HG03469 (cell line): ENCODE measurements at regions not wholly inside any gene's neighbourhood (a gene's known extent, or its start where the extent isn't known, plus 50 kb on each side); places are given as distances from the start of the nearest gene placed in this dataset.
"Not testable (repeated sequence)": the region's sequence is repeated elsewhere in the genome, so short reads cannot be mapped to it uniquely, and the experiment has no call there.

Experiments
- ATAC-seq: cut with Tn5 transposase; IDR thresholded peaks from one replicate; pipeline ENCODE4 v1.9.1; 2021; ENCODE audit warnings: mild to moderate bottlenecking, moderate library complexity, moderate number of reproducible peaks; ENCODE audit not compliant: unreplicated experiment

- not testable (repeated sequence) for ATAC-seq
Measured at GRCh38 chr6:75031102-75031501, 174.8 kb downstream of the COL12A1 start.

DNA sequence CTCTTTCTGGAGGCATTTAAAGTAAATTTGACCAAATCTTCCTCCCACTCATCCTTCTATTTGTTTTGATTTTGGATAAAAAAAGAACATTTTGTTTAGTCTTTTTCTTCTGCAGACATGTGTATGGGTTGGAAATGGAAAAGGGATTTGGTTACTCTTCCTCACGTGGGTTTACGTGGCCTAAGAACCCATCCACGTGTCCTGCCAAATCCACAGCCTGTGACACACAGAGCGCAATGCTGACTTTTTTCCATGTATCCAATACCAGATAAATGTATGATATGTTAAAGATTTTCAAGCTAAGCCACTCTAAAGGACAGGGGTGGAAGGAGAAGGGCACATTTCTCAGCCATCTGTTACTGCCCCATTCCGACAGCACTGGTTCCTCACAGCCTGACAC, 176.5 kb downstream of the COL12A1 start:
- ATAC-seq = no peak

GRCh38 chr6:75025371-75025770, 180.5 kb downstream of the COL12A1 start:
- ATAC-seq = no peak

DNA sequence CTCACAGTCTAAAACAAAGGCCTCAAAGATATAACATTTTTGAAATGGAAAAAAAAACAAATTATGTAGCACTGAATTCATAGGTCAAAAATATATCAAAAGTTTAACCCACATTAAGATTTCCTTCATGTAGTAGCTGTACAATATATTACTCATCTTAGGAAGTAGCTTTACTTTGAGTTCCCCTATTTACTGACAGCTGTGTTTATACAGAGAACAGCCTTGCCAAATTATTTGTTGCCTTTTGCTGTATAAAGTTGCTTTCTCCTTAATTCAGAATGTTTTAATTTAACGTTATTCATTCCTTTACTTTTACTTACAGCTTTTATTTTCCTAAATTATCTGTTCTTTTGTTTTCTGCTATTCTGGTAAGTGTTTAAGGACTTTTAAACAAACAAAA, 181.0 kb downstream of the COL12A1 start:
- no peak for ATAC-seq

GRCh38 chr6:75023634-75024033, 182.2 kb downstream of the COL12A1 start:
- ATAC-seq = no peak

- no peak for ATAC-seq
Measured at GRCh38 chr6:75020971-75021370, 184.9 kb downstream of the COL12A1 start.

DNA sequence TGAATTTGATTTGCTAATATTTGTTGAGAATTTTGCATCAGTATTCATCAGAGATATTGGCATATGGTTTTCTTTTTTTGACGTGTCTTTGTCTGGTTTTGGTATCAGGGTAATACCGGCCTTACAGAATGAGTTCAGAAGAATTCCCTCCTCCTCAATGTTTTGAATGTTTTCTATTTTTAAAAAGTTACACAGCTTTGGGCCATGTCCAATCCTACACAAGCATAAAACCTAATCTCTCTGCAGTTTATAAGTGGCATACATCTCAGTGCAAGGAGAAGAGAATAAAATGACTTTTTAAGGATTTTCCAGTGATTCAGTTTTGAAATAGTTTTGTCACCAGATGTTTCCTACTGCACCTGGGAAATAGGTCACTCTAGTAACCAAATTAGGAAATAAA, 185.5 kb downstream of the COL12A1 start:
- ATAC-seq = no peak

DNA sequence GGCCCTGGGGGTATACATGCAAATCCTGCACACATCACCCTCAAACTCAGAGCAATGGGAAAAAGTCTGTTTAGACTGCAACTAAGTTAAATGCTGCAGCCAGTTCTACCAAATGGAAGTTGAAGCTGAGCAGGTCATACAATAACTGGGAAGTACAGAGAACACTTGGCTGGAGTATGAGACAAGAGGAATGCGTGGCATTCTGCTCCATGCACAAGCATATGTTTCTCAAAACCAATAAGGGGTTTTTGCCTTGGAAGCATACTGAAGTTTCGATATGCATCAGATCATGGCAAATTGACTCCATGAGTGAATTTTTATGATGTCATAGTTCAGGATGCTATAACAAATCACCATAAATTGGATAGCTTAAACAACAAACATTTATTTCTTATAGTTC, 193.8 kb downstream of the COL12A1 start:
- no peak for ATAC-seq

DNA sequence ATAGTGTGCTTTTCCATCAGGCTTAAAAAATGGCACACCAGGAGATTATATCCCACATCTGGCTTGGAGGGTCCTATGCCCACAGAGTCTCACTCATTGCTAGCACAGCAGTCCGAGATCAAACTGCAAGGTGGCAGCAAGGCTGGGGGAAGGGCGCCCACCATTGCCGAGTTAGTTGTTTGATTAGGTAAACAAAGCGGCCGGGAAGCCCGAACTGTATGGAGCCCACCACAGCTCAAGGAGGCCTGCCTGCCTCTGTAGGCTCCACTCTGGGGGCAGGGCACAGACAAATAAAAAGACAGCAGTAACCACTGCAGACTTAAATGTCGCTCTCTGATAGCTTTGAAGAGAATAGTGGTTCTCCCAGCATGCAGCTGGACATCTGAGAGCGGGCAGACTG, 201.9 kb downstream of the COL12A1 start:
- not testable (repeated sequence) for ATAC-seq

DNA sequence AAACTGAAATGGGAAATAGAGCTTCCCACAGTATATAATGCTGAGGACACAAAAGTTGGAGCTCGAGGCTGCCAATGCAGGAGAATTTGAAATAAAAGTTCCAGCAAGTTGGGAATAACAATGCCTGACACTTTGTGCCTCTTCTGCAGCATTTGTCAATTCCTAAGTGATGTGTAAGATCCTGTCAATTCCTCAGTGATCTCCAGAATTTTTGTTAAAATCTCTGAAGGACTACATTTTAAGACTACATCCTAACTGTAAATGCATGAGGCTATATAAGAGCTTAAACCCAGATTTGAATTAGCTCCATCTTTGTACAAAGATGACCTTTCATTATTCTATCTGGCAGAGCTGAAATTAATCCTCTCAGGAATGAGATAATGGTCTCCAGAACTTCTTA, 208.2 kb downstream of the COL12A1 start:
- no peak for ATAC-seq

GRCh38 chr6:74993136-74993535, 212.7 kb downstream of the COL12A1 start:
- ATAC-seq = no peak

- ATAC-seq = no peak
Measured at GRCh38 chr6:74991573-74992332, 214.1 kb downstream of the COL12A1 start.

DNA sequence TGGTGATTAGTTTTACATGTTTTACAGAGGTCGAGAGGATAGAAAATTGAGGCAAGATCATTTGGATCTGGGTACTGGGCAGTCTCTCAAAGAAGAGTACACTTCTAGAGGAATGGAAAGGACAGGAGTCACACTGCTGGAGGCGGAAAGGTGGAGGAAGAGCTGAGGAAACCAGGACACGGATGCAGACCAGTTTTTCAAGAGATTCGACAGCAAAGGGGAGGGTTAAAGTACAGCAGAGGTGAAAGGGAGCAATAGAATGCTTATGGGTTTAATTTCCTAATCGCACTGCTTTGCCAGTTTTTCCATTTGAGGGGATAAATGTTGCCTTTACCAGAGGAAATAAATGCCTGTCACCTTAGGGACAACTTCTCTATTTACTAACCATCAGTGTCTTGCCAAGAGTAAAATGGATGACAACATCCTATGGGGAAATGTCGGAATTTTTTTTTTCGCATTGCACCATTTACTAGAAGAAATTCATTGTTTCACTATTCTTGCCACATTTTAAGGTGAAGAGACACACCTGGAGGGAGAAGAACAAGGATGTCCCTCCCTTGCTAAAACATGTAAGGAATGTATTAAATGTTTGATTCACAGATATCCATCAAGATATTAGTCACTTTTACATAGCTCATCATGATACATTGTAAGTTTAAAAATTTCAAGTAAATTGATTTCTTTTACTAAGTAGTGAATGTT, 226.6 kb downstream of the COL12A1 start:
- no peak for ATAC-seq

- ATAC-seq = no peak
Measured at GRCh38 chr6:74976701-74977100, 229.2 kb downstream of the COL12A1 start.

- no peak for ATAC-seq
Measured at GRCh38 chr6:74976026-74976425, 229.8 kb downstream of the COL12A1 start.

DNA sequence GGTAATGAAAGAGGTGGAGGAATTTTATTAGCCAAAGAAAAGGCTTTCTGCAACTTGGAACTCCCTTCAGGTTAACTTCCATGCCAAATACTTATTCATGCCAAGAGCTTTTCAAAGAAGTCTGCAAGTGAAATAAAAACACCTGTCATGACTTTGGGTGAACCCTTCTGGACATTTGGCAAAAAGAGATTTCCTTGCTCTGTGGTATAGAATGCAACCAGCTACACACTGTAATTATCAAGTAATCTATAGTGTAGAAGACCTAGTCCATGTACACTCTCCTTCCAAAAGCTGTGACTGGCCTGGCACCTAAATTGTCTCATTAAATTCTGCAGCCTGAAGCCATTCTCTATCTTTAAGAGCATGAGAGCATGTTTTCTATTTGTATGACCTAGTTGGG, 232.3 kb downstream of the COL12A1 start:
- no peak for ATAC-seq

DNA sequence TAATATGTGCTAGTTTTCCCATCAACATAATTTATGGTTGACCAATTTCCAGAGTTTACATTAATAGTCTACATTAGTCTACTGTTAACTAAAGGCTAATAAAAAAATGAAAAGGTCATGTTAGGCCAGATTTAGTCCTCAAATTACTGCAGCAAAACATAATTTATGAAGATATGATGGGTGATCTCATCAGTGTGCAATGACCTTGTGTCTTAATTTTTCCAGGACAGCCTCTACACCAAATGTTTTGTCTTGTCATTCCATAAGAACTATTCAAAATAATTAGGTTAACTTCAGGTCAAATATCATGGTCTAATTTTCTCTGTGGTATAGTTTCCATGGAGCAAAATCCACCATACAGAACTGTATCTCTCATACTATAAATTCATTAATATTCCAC, 234.2 kb downstream of the COL12A1 start:
- no peak for ATAC-seq

DNA sequence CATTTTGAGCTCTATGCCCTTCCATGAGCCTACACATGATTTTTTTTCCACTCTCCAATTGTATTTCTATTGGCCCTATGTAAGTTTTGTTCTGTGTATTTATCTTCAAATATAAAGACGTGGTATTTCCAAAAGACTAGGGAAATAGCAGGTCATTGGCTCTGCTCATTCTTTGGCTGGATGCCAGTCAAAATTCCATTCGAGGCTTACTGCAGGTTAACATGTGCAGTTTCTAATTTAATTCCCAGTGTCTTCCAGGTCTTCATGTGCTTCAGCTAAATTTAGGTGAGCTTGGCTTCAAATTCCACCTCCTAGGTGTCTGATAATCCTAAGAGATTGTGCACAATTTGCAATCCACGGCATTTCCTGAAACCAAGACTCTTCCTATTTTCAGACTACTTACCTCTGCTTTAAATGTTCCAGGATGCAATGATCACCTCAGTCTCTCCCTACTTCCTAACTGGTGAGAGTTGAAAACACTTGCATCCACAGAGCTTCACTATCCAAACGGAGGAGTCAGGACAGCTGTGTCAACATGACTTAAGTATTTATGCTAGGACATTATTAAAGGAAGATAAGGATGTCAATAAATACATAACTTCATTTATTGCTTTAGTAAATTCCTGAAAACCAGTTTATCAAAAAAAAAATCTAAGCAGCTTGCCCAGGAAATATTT, 236.1 kb downstream of the COL12A1 start:
- ATAC-seq = no peak

DNA sequence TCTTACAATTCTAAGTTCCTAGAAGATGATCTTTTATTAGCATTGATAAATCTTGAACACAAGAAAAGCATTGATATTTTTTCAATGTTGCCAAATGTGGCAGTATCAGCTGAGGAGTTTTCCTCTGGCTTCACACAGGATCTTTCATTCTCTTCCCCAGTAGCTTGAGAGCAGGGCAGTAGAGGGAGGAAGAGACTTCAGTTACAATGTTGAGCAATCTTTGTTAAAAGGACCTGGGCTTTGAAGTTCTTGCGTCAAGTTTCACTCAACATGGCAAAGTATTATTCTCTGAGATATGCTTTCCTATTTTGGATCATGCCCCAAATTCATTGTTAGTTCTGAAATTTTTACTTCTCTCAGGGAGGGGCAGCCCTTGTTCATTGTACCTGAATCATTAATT, 238.0 kb downstream of the COL12A1 start:
- no peak for ATAC-seq

DNA sequence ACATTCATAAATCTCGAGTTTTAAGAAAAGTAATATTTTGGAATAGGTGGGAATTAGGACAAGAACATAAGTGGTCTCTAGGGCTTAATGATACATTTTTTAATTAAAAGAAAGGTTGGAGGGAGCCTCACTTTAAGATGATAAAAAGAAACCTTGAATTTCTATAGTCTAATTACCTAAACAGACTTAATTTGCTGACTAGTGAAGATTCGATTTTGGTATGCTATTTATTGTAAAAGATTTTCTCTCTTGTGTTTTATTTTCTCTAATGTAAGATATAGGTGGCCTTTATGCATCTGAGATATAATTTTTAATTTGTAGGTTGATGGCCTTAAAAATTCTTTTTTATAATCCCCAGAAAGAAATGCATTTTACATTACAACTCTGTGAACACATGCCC, 239.1 kb downstream of the COL12A1 start:
- no peak for ATAC-seq

- ATAC-seq = no peak
Measured at GRCh38 chr6:74964871-74965441, 240.9 kb downstream of the COL12A1 start.
